HG03378 (cell line): ENCODE measurements at regions not wholly inside any gene's neighbourhood (a gene's known extent, or its start where the extent isn't known, plus 50 kb on each side); places are given as distances from the start of the nearest gene placed in this dataset.
"Not testable (repeated sequence)": the region's sequence is repeated elsewhere in the genome, so short reads cannot be mapped to it uniquely, and the experiment has no call there.

ENCODE experiments used
- ATAC-seq: cut with Tn5 transposase; IDR thresholded peaks from one replicate; pipeline ENCODE4 v1.9.1; 2021; ENCODE audit warnings: mild to moderate bottlenecking, moderate library complexity; ENCODE audit not compliant: unreplicated experiment

DNA sequence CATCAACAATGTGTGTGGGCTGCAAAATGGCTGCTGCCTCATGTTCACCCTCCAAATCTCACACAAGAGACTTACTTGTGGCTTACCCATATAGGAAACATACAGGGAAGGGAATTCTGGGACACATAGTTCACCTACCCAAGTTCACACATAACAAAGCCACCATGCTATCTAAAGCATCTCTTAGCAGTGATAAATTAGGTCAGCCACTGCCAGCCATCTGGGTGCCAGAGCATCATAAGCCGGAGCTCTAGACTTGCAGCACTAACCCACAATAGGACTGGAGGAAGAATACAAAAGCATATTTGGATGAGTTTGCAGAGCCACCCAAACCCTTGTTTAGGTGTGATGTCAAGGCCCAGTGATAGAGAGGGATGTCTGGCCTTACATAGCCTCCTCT, 321.7 kb downstream of the SEC16B start:
- no peak for ATAC-seq

DNA sequence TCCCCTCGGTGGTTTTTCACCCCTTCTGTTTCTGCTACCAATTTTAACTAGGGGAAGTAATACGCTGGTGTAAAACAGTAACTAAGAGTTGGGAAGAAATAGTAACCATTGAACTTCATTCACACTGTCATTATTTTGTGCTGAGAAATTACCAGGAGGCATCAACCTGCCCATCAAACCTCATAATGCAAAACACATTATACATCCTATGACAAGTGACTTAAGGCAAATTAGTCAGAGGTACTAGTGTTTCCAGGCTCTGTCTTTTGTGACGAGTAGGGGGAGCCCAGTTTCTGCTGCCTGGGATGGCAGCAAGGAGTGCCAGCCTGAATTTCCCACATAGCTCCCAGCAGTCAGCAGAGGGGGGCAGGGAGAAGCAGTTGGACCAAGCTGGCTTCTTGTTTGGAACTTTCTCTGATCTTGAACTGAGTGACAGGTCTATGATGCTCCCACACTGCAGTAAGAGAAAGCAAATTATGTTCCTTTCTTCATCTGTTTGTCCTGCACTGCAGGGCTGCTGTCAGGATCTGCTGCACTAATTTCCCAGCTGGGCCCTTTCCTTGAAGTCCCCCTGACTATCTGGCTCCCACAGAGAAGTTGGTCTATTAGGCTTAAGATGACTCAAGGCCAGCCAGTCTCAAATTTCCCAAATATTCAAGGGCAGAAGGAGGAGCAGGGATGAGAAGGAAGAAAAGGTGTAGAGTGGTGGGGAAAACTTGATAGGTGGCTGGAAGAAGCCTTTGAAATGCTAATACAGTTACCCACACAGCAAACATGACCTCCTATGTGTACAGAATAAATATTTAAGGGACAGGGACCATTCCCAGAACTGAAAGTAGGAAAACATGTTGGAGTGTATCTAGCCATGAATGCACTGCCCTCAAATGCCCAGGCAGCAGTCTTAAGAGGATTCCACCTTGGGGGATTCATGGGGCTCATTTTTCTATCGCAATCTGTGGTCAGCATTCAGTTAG, 322.8 kb downstream of the SEC16B start:
- no peak for ATAC-seq

- ATAC-seq, result no peak
Observed at GRCh38 chr1:177645491-177646190, 324.2 kb downstream of the SEC16B start.

GRCh38 chr1:177640687-177641086, 329.2 kb downstream of the SEC16B start:
- no peak for ATAC-seq

GRCh38 chr1:177634151-177634550, 335.7 kb downstream of the SEC16B start:
- ATAC-seq, result not testable (repeated sequence)

DNA sequence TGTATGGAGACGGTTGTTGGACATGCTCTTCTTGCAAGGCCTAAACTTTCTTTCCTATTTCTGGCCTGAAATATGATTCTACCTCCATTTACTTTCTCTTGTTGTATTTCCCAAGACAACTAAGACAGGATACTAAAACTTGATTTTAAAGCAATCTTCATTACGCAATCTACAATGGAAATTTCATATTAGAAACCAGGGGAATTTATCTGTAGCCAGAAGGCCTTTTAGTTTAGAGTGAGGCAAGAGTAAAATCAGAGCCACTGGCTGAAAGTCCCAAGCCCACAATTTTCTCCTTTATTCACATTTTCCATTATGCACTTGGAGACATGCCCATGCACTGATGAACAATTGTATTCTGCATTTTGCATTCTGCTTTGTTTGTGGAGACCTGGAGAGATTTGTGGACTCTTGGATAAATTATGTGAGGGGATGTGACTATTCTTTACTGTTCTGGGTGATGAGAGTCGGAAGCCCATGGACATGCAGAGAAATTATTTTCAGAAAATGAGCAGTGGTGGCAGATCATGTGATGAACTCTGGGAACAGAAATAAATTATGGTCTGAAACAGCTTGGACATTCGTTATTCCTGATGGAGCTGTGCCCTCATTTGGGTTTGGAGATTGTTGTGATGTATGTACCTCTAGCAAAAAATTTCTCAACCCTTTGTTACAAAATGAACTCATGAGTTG, 336.8 kb downstream of the SEC16B start:
- no peak for ATAC-seq

DNA sequence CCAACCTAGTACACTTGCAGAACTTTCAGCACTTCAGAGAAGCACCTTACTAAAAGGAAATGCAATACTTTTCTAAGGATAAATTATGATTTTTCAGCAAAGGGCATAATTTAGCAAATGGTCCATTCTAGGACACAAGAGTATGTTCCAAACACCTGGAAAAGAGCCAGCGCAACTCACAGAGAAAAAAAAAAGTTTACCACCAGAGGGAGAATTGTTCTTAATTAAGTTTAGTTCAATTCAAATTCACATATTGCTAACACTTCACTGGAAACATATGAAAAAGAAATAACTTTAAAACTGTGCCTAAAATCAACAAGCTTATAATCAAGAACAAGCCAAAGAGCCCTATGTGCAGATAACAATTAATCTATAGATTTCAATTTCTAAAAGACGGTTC, 338.1 kb downstream of the SEC16B start:
- no peak for ATAC-seq

DNA sequence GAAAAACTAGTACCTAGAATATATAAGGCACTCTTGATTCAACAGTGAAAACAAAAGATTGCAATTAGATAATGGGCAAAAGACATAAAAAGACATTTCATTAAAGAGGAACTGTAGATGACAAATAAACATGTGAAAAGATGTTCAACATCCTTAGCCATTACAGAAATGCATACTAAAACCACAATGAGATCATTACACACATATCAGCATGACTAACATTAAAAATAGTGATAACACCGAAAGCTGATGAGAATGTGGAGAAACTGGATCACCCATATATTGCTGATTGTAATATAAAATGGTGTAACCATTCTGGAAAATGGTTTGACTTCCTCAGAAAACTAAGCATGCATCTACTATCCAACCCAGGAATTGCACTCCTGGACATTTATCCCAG, 340.3 kb downstream of the SEC16B start:
- ATAC-seq, result no peak

DNA sequence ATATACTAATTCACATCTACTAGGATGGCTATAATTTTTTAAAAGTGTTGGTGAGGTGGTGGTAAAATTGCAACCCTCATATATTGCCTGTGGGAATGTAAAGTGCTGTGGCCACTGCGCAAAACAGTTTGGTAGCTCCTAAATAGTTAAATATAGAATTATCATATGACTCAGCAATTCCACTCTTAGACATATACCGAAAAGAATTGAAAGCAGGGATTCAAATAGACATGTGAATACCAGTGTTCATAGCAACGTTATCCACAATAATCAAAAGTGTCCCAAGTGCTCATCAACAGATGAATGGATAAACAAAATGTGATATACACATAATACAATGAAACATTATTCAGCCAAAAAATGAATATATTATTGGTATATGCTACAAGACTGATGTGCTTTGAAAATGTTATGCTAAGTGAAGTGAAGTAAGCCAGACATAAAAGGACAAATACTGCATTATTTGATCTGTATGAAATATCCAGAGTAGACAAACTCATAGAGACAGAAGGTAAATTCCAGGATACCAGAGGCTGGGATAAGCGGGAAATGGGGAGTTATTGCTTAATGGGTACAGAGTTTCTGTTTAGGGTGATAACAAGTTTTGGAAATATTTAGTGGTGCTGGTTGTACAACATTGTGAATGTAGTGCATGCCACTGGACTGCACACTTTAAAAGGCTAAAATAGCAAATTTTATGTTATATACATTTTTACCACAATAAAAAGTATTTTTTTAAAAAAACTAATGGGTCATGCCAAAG, 342.5 kb downstream of the SEC16B start:
- ATAC-seq, result no peak

GRCh38 chr1:177620636-177621190, 349.1 kb downstream of the SEC16B start:
- no peak for ATAC-seq

GRCh38 chr1:177615251-177615650, 354.6 kb downstream of the SEC16B start:
- ATAC-seq, result no peak

- ATAC-seq, result no peak
Observed at GRCh38 chr1:177611402-177611801, 358.5 kb downstream of the SEC16B start.

DNA sequence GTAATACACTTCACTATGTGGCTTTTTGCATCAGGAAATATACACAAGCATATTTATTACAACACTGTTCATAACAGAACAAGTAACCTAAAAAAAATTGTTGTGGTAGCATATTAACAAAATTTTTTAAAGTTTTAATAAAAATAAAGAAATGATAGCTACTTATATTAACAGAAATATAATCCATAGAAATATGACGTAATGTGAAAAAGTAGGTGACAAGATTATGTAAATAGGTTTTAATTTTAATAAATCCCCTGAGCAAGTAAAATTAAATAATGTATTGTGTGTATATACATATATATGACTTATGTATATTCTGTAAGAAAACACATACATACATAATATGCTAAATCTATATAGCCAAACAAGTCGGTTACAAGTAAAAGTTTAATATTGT, 359.9 kb downstream of the SEC16B start:
- ATAC-seq, result no peak

- ATAC-seq, result no peak
Observed at GRCh38 chr1:177600936-177601335, 368.9 kb downstream of the SEC16B start.

- ATAC-seq, result no peak
Observed at GRCh38 chr1:177600321-177600720, 369.5 kb downstream of the SEC16B start.

- ATAC-seq, result no peak
Observed at GRCh38 chr1:177597393-177597792, 372.5 kb downstream of the SEC16B start.

- no peak for ATAC-seq
Observed at GRCh38 chr1:177596485-177596884, 373.4 kb downstream of the SEC16B start.

GRCh38 chr1:177593105-177593504, 376.8 kb downstream of the SEC16B start:
- ATAC-seq, result no peak

GRCh38 chr1:177592624-177593023, 377.2 kb downstream of the SEC16B start:
- ATAC-seq, result no peak

- no peak for ATAC-seq
Observed at GRCh38 chr1:177591155-177591554, 378.7 kb downstream of the SEC16B start.
